GM12873 (cell line): ENCODE measurements at regions not wholly inside any gene's neighbourhood (a gene's known extent, or its start where the extent isn't known, plus 50 kb on each side); places are given as distances from the start of the nearest gene placed in this dataset.

Source experiments
- CTCF ChIP-seq: IDR thresholded peaks from 2 replicates; pipeline ENCODE4 v1.5.1; 2012; ENCODE audit warnings: low read depth, mild to moderate bottlenecking, moderate library complexity, low read length, control low read depth; ENCODE audit not compliant: insufficient read depth; ENCODE audit errors: missing control alignments

- no peak for TF ChIP-seq CTCF
Observed at GRCh38 chr11:92391364-92391763, 166.7 kb downstream of the FAT3 start.

GRCh38 chr11:92391808-92392207, 167.2 kb downstream of the FAT3 start:
- TF ChIP-seq CTCF, result no peak

GRCh38 chr11:92393218-92393617, 168.6 kb downstream of the FAT3 start:
- no peak for TF ChIP-seq CTCF

GRCh38 chr11:92396133-92396532, 171.5 kb downstream of the FAT3 start:
- TF ChIP-seq CTCF, result no peak

GRCh38 chr11:92397221-92397755, 172.7 kb downstream of the FAT3 start:
- no peak for TF ChIP-seq CTCF

GRCh38 chr11:92399705-92400104, 175.1 kb downstream of the FAT3 start:
- TF ChIP-seq CTCF, result no peak

GRCh38 chr11:92401520-92401919, 176.9 kb downstream of the FAT3 start:
- TF ChIP-seq CTCF, result no peak
